ENCODE measurements at regions not wholly inside any gene's neighbourhood (a gene's known extent, or its start where the extent isn't known, plus 50 kb on each side); places are given as distances from the start of the nearest gene placed in this dataset.

DNA sequence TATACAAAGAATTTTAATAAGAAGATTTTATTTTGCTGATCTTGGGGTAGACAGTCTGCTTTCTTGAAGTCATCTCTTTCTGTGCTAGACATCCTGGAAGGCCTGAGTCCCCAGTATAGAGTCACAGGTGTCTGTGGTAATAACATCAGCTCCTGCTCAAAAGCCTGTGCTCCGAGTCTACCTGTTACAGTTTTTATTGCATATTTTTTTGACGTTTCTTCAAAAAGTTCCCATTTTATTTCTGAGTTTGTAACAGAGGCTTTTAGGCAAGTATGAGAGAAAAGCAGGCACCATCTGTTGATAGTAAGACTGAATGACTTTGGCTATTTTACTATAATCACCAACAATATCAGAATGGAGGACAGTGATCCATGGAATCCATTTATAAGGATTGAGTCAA, 58.0 kb upstream of the WDR26 start:
- no peak for TF ChIP-seq EZH2phosphoT487 (IDR thresholded peaks at IDR 0.05; ENCODE audit: low read depth, severe bottlenecking, unreplicated experiment)
- TF ChIP-seq, protein P1, sequence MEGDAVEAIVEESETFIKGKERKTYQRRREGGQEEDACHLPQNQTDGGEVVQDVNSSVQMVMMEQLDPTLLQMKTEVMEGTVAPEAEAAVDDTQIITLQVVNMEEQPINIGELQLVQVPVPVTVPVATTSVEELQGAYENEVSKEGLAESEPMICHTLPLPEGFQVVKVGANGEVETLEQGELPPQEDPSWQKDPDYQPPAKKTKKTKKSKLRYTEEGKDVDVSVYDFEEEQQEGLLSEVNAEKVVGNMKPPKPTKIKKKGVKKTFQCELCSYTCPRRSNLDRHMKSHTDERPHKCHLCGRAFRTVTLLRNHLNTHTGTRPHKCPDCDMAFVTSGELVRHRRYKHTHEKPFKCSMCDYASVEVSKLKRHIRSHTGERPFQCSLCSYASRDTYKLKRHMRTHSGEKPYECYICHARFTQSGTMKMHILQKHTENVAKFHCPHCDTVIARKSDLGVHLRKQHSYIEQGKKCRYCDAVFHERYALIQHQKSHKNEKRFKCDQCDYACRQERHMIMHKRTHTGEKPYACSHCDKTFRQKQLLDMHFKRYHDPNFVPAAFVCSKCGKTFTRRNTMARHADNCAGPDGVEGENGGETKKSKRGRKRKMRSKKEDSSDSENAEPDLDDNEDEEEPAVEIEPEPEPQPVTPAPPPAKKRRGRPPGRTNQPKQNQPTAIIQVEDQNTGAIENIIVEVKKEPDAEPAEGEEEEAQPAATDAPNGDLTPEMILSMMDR (IDR thresholded peaks at IDR 0.05; ENCODE audit: poor library complexity): no peak

All from hepatocyte (in vitro differentiated cells).